Fibroblast of skin of back (primary cell): ENCODE measurements at regions not wholly inside any gene's neighbourhood (a gene's known extent, or its start where the extent isn't known, plus 50 kb on each side); places are given as distances from the start of the nearest gene placed in this dataset.

ENCODE experiments used
- DNase-seq: peaks from one replicate; pipeline ENCODE4 v3.0.0-alpha.2; 2013

DNA sequence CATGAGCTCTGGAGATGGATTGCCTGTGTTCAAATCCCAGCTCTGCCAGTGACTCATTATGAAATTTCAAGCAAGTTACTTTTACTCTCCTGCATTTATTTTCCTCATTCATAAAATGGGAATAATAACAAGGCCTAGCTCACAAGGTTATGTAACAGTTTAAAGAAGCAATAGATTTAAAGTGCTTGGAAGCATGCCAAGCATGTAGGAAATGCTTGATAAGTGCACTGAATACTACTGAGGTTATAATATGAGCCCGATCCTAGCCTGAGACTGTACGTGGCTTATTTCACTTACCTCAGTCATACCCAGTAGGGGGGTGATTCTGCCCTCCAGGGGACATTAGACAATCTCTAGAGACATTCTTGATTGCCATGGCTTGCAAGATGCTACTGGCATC lies 734.1 kb upstream of the WWC1 start:
- DNase-seq, result no peak

DNA sequence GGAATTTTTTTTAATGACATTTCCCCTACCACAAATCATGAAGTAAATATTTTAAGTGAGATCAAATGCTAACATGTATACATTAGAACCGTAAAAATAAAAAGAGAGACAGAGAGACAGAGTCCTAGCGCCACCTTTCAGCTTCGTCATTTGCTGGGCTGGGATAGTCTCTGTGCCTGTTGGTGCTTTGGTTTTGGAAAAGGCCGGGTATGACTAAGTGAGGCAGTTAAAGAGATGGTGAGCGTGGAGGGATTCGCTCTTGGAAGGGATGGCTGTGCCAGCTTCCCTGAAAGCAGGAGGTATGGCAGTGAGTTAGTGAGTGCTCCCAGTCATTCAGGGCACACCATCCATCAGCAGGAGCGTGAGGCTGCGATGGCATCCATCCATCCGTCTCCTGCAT lies 729.6 kb upstream of the WWC1 start:
- DNase-seq, result no peak

GRCh38 chr5:167564275-167564674 lies 727.2 kb upstream of the WWC1 start:
- no peak for DNase-seq

DNA sequence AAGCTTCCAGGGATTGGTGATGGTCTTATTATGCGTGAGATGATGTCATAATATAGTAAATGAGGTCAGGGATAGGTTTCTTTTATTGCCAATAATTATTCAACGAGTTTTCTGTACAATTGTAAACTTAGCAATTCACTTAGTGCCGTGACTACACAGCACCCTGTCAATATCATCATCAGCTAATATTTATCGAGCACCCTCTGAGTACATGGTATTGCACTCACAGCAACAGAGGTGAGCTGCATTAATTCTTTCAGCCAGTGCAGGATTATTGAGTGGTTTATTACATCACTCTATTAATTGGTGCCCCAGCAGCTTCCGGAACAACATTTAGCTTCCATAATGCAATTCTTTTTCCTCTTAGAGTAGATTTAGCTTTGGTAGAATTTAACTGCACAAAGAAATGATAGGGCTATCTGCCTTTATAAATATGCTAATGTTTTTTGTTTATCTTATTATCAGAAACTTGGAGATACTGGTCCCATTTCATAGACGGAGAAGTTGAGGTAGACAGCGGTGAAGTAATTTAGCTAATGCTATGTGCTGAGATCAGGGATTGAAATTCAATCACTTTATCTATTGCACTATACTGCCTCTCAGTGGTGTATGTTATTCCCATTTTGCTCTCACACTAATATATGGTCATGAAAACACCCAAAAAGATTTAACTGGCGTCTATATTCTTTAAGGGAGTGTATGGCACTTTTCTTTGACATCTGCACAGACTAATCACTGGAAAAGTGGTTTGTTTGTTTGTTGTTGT lies 726.1 kb upstream of the WWC1 start:
- peak; percentile 40 for DNase-seq

DNA sequence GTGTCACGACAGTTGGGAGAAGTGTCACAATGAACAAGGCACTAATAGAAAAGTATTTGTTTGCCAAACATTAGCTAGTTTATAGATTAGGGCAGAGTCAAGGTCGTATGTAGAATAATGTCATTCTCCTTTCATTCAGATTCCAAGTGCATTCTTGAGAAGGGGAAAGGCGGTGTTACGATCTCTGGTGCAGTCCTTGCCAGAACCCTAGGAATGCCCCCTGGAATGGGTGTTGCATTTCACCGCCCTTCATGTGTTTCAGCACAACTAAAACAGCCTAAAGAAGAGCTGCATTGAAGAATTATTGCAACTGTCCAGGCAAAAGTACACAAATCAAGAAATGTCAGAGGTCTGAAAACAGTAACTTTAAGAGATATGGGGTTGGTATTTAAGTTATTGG lies 721.0 kb upstream of the WWC1 start:
- no peak for DNase-seq

DNA sequence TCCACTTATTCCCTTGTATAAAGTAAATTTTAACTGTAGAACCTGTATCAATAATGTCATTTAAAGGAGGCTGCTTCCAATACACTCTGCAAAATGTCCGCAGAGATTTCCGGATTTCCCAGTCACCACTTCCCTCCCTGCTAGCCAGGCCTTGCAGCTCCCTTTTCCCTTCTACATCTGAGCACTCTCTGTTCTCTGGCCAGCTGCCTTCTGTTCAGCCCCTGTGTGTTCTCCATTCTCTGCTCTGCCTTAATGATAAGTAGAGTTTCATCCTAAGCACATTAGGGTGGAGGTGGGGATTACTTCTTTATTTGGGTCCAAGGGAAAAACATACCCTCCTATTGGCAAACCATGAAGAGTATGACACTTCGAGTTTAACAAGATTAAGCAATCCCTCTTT lies 719.6 kb upstream of the WWC1 start:
- DNase-seq, result no peak

GRCh38 chr5:167573370-167574127 lies 717.9 kb upstream of the WWC1 start:
- DNase-seq, result peak; percentile 40

- no peak for DNase-seq
These were observed 717.0 kb upstream of the WWC1 start for GRCh38 chr5:167574464-167574863.

- DNase-seq, result no peak
These were observed 716.1 kb upstream of the WWC1 start for GRCh38 chr5:167575330-167575729.

GRCh38 chr5:167576126-167576525 lies 715.3 kb upstream of the WWC1 start:
- no peak for DNase-seq

GRCh38 chr5:167576897-167577296 lies 714.5 kb upstream of the WWC1 start:
- DNase-seq, result no peak

GRCh38 chr5:167577616-167578015 lies 713.8 kb upstream of the WWC1 start:
- DNase-seq, result no peak

- DNase-seq, result peak; percentile 61
These were observed 712.3 kb upstream of the WWC1 start for GRCh38 chr5:167578977-167579692.

GRCh38 chr5:167579693-167580055 lies 711.8 kb upstream of the WWC1 start:
- DNase-seq, result peak; percentile 35

- DNase-seq, result no peak
These were observed 710.8 kb upstream of the WWC1 start for GRCh38 chr5:167580608-167581007.

- DNase-seq, result peak; percentile 54
These were observed 709.2 kb upstream of the WWC1 start for GRCh38 chr5:167582283-167582682.

DNA sequence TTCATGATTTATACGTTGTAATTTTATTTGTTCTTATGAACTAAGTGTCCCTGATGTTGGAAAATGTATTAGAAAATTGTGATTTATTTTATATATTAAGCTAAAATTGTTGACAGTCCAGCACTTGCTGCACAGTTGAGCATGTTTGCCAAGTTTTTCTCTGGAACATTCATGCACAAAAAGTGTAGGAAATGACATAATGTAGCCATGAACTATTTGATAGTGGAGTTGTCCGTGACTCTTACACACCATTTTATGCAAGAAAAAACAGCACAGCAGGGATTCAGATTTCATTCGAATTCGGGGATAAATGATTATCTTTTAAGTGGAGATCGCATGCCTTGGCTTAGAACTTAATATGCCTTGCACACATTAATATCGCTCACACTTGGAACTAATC lies 708.6 kb upstream of the WWC1 start:
- DNase-seq, result peak; percentile 43

DNA sequence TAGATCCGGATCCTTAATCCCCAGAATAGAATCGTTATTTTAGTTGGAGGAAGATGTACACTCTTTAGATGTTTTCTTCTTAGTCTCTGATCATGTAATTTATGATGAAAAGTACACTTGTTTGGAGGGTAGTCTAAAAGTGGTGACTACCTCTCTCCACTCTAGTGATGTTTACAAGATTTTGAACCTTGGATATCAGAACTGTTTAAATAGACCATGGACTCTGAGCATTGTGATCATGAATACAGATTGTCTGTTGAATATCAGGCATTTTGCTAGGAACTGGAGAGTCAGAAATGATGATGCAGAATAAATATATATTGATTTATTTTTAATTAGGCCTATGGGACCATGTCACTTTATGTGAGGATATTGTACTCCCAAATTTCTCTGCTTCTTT lies 706.3 kb upstream of the WWC1 start:
- DNase-seq, result no peak

- peak; percentile 37 for DNase-seq
These were observed 703.5 kb upstream of the WWC1 start for GRCh38 chr5:167587772-167588437.

- DNase-seq, result no peak
These were observed 699.3 kb upstream of the WWC1 start for GRCh38 chr5:167592114-167592513.

GRCh38 chr5:167593329-167594060 lies 698.0 kb upstream of the WWC1 start:
- no peak for DNase-seq

GRCh38 chr5:167594061-167594435 lies 697.4 kb upstream of the WWC1 start:
- no peak for DNase-seq
